ENCODE measurements at regions not wholly inside any gene's neighbourhood (a gene's known extent, or its start where the extent isn't known, plus 50 kb on each side); places are given as distances from the start of the nearest gene placed in this dataset.

- no peak for TF ChIP-seq REST (IDR thresholded peaks at IDR 0.05; ENCODE audit: low read depth, low read length)
- TF ChIP-seq FOXJ3 (CRISPR knock-in tag; IDR thresholded peaks at IDR 0.05), result no peak
- TF ChIP-seq POLR2AphosphoS5 (IDR thresholded peaks at IDR 0.05; ENCODE audit: low read depth, low read length), result no peak
- TF ChIP-seq USF1 (IDR thresholded peaks at IDR 0.05; ENCODE audit: borderline replicate concordance, low read depth), result no peak
- TF ChIP-seq, protein P1, sequence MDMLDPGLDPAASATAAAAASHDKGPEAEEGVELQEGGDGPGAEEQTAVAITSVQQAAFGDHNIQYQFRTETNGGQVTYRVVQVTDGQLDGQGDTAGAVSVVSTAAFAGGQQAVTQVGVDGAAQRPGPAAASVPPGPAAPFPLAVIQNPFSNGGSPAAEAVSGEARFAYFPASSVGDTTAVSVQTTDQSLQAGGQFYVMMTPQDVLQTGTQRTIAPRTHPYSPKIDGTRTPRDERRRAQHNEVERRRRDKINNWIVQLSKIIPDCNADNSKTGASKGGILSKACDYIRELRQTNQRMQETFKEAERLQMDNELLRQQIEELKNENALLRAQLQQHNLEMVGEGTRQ (IDR thresholded peaks at IDR 0.05; ENCODE audit: borderline replicate concordance, low read depth, low read length), result no peak
- no peak for TF ChIP-seq SIN3A (IDR thresholded peaks at IDR 0.05; ENCODE audit: borderline replicate concordance, low read depth, low read length)
- TF ChIP-seq YY1 (IDR thresholded peaks at IDR 0.05; ENCODE audit: low read depth), result no peak
Observed at GRCh38 chr11:115081972-115082371, 403.6 kb downstream of the NXPE2 start (continued).

- 59% methylated on average over 13 of the region's 13 CpGs for WGBS (ENCODE audit: low lambda C conversion rate)
- no peaks in the 10 kb centered on the region for H3K9me2 ChIP-seq
- H3K4me1 ChIP-seq (ENCODE audit: control insufficient read depth in 1 of 2, insufficient read depth in 2 of 2, low read depth in 1 of 2, low read length in 1 of 2), result peaks cover 0 to 34% of the 10 kb centered on the region in 2 experiments; a peak in 2 of 4 replicates
- no peak overlapping the region for H3K4me2 ChIP-seq
- no peak overlapping the region for H3K4me3 ChIP-seq (ENCODE audit: low read depth in 2 of 2, low read length in 1 of 2)
- no peaks in the 10 kb centered on the region for H3K36me3 ChIP-seq (replicated peaks in 1 of 2; ENCODE audit: control insufficient read depth in 1 of 2, insufficient read depth in 2 of 2, low read length in 1 of 2)
- no peak for DNase-seq
- POLR2A ChIA-PET, result interaction anchor here (0.9 kb wide), 1 partner anchor 16 kb away, joined by 3 read pairs; no protein-coding TSS in a partner anchor
- no peaks in the 10 kb centered on the region for H3K9me3 ChIP-seq
- no peaks in the 10 kb centered on the region for H3K79me2 ChIP-seq (ENCODE audit: insufficient read depth)
- H2AFZ ChIP-seq (ENCODE audit: low read depth), result no peak overlapping the region
- H3K27me3 ChIP-seq (ENCODE audit: insufficient read depth), result no peaks in the 10 kb centered on the region
- no peak overlapping the region for H3K27ac ChIP-seq (ENCODE audit: low read depth in 2 of 2, low read length in 1 of 2)
- H4K20me1 ChIP-seq (ENCODE audit: insufficient read depth), result no peaks in the 10 kb centered on the region
- CTCF ChIA-PET, result interaction anchor here (1.5 kb wide), 1 partner anchor 17 kb away, joined by 4 read pairs; no protein-coding TSS in a partner anchor
- H3K9ac ChIP-seq, result no peak overlapping the region
- no peaks in the 10 kb centered on the region for H3F3A ChIP-seq (replicated peaks; ENCODE audit: insufficient read depth)
- TF ChIP-seq SIN3A (IDR thresholded peaks at IDR 0.05; ENCODE audit: borderline replicate concordance, low read depth, low read length), result no peak
- no peak for TF ChIP-seq RFX5 (IDR thresholded peaks at IDR 0.05; ENCODE audit: low read length)
- no peak for TF ChIP-seq TEAD4 (IDR thresholded peaks at IDR 0.05; ENCODE audit: borderline replicate concordance, insufficient read depth)
- TF ChIP-seq GABPA (IDR thresholded peaks at IDR 0.05; ENCODE audit: low read depth), result no peak
- no peak for TF ChIP-seq EP300 (IDR thresholded peaks at IDR 0.05; ENCODE audit: borderline replicate concordance in 1 of 2, low read depth in 1 of 2, low read length in 1 of 2)
- TF ChIP-seq RAD21 (IDR thresholded peaks at IDR 0.05; ENCODE audit: low read length), result no peak
- TF ChIP-seq ZBTB33 (IDR thresholded peaks at IDR 0.05; ENCODE audit: borderline replicate concordance, low read depth), result no peak
- TF ChIP-seq, protein P2, sequence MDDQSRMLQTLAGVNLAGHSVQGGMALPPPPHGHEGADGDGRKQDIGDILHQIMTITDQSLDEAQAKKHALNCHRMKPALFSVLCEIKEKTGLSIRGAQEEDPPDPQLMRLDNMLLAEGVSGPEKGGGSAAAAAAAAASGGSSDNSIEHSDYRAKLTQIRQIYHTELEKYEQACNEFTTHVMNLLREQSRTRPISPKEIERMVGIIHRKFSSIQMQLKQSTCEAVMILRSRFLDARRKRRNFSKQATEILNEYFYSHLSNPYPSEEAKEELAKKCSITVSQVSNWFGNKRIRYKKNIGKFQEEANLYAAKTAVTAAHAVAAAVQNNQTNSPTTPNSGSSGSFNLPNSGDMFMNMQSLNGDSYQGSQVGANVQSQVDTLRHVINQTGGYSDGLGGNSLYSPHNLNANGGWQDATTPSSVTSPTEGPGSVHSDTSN (IDR thresholded peaks at IDR 0.05), result no peak
- no peak for TF ChIP-seq FOXM1 (IDR thresholded peaks at IDR 0.05; ENCODE audit: low read depth)
- TF ChIP-seq EZH2phosphoT487 (IDR thresholded peaks at IDR 0.05; ENCODE audit: borderline replicate concordance, low read depth), result no peak
- no peak for TF ChIP-seq TAF1 (IDR thresholded peaks at IDR 0.05; ENCODE audit: borderline replicate concordance, low read depth, low read length)
- TF ChIP-seq USF1 (IDR thresholded peaks at IDR 0.05; ENCODE audit: borderline replicate concordance, low read depth), result no peak
- no peak for TF ChIP-seq ELF1 (IDR thresholded peaks at IDR 0.05)
- no peak for TF ChIP-seq NRF1 (IDR thresholded peaks at IDR 0.05; ENCODE audit: low read depth, low read length)
- no peak for TF ChIP-seq CHD2 (IDR thresholded peaks at IDR 0.05; ENCODE audit: low read length, partially characterized antibody)
- TF ChIP-seq FOXJ3 (CRISPR knock-in tag; IDR thresholded peaks at IDR 0.05), result no peak
- TF ChIP-seq MEF2A (IDR thresholded peaks at IDR 0.05; ENCODE audit: borderline replicate concordance, low read depth), result no peak
Observed at GRCh38 chr11:115083144-115083806, 404.9 kb downstream of the NXPE2 start.
